Muscle of leg (tissue), 3 donors: ENCODE measurements at regions not wholly inside any gene's neighbourhood (a gene's known extent, or its start where the extent isn't known, plus 50 kb on each side); places are given as distances from the start of the nearest gene placed in this dataset.

ENCODE experiments used
- DNase-seq: peaks from one replicate; pipeline ENCODE4 v3.0.0; 2013
- H3K27ac ChIP-seq: one replicate; pipeline ENCODE4 v1.5.1; 2013; ENCODE audit warnings: mild to moderate bottlenecking, low read length, control low read depth
- H3K27me3 ChIP-seq: one replicate; pipeline ENCODE4 v1.6.1; 2013; ENCODE audit warnings: low read length; ENCODE audit not compliant: control insufficient read depth, insufficient read depth
- H3K36me3 ChIP-seq: one replicate; pipeline ENCODE4 v1.6.1; 2013; ENCODE audit warnings: low read length; ENCODE audit not compliant: control insufficient read depth, insufficient read depth
- H3K4me1 ChIP-seq: one replicate; pipeline ENCODE4 v1.6.1; 2013; ENCODE audit warnings: low read length; ENCODE audit not compliant: control insufficient read depth, insufficient read depth
- H3K4me3 ChIP-seq: one replicate; pipeline ENCODE4 v1.5.1; 2013; ENCODE audit warnings: low read length, control low read depth
- H3K9me3 ChIP-seq: replicated peaks from 2 replicates; pipeline ENCODE4 v1.6.1; 2013; ENCODE audit warnings: low read depth, low read length; ENCODE audit not compliant: control insufficient read depth
- WGBS: methylation state at CpG from one replicate; pipeline ENCODE4 v1.1.5; 2013; ENCODE audit warnings: missing lambda C conversion rate; ENCODE audit not compliant: insufficient coverage; 5-methylcytosine and 5-hydroxymethylcytosine counted together

DNA sequence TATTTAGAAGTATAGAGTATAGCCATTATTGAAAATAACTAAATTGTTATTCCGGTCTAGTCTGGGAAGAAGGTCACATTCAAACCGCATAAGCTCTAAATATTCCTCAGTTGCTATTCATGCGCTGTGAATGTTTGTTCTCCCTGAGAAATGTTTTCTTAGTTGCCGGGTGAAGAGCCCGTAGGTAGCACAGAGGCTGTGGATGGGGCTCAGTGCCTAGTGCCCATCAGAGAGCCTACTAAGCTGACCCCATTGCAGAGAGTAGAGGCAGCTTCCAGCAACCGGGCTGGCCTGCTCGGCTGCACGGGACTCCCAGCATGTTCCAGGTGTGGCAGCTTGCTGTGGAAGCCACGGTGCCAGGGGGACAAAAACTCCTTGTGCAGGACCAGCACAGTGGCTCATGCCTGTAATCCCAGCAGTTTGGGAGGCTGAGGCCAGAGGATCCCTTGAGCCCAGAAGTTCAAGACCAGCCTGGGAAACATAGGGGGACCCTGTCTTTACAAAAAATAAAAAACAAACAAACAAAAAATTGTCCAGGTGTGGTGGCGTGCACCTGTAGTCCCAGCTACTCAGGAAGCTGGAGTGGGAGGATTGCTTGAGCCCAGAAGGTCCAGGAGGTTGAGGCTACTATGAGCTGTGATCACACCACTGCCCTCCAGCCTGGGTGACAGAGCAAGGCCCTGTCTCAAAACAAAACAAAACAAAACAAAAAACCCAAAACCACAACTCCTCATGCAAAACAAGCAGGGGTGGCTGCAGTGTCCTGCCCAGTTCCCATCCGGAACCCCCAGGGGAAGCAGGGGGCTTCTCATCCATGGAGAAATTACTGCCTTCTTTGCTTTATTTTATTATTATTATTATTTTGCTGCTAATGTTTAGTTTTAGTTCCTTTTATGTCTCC, 82.5 kb downstream of the KCTD15 start:
- H3K4me1 ChIP-seq: peaks cover 12% of the 10 kb centered on the region
- H3K27me3 ChIP-seq: no peaks in the 10 kb centered on the region
- 83% methylated on average over 6 of the region's 11 CpGs for WGBS
- no peaks in the 10 kb centered on the region for H3K9me3 ChIP-seq
- no peak overlapping the region for H3K27ac ChIP-seq
- no peaks in the 10 kb centered on the region for H3K36me3 ChIP-seq
- H3K4me3 ChIP-seq: no peak overlapping the region
- DNase-seq: no peak

GRCh38 chr19:33879818-33880575, 83.3 kb downstream of the KCTD15 start:
- H3K27me3 ChIP-seq: no peaks in the 10 kb centered on the region
- H3K4me1 ChIP-seq: peaks cover 15% of the 10 kb centered on the region
- H3K9me3 ChIP-seq: no peaks in the 10 kb centered on the region
- DNase-seq: no peak
- H3K36me3 ChIP-seq: no peaks in the 10 kb centered on the region
- H3K4me3 ChIP-seq: no peak overlapping the region
- H3K27ac ChIP-seq: no peak overlapping the region
- 20% methylated on average over 9 of the region's 15 CpGs for WGBS

- Histone ChIP-seq H3K4me3 (peak overlapping the region; percentile 5), H3K27ac (peak overlapping the region; percentile 72), H3K4me1 (peaks cover 15% of the 10 kb centered on the region), H3K27me3 (no peaks in the 10 kb centered on the region), H3K36me3 (no peaks in the 10 kb centered on the region), H3K9me3 (no peaks in the 10 kb centered on the region)
- peak; percentile 73 for DNase-seq
- 3% methylated on average over 8 of the region's 12 CpGs for WGBS
Observed at GRCh38 chr19:33883859-33884519, 87.3 kb downstream of the KCTD15 start.

GRCh38 chr19:33885236-33885635, 88.6 kb downstream of the KCTD15 start:
- Histone ChIP-seq H3K27ac (no peak overlapping the region), H3K27me3 (no peaks in the 10 kb centered on the region), H3K4me1 (peaks cover 9% of the 10 kb centered on the region), H3K4me3 (no peak overlapping the region), H3K9me3 (no peaks in the 10 kb centered on the region), H3K36me3 (no peaks in the 10 kb centered on the region)
- WGBS: 53% methylated on average over 4 of the region's 6 CpGs
- DNase-seq: no peak

GRCh38 chr19:33887891-33888290, 91.2 kb downstream of the KCTD15 start:
- Histone ChIP-seq H3K36me3 (no peaks in the 10 kb centered on the region), H3K27ac (no peak overlapping the region), H3K27me3 (peaks cover 3% of the 10 kb centered on the region), H3K9me3 (peaks cover 2% of the 10 kb centered on the region), H3K4me1 (peaks cover 9% of the 10 kb centered on the region), H3K4me3 (no peak overlapping the region)
- WGBS: 83% methylated on average over 6 of the region's 11 CpGs
- DNase-seq: no peak

GRCh38 chr19:33888665-33889064, 92.0 kb downstream of the KCTD15 start:
- H3K27me3 ChIP-seq: peaks cover 3% of the 10 kb centered on the region
- H3K4me1 ChIP-seq: peaks cover 7% of the 10 kb centered on the region
- H3K9me3 ChIP-seq: peaks cover 2% of the 10 kb centered on the region
- H3K27ac ChIP-seq: no peak overlapping the region
- DNase-seq: no peak
- WGBS: 80% methylated on average over 1 of the region's 3 CpGs
- H3K4me3 ChIP-seq: no peak overlapping the region
- no peaks in the 10 kb centered on the region for H3K36me3 ChIP-seq

DNA sequence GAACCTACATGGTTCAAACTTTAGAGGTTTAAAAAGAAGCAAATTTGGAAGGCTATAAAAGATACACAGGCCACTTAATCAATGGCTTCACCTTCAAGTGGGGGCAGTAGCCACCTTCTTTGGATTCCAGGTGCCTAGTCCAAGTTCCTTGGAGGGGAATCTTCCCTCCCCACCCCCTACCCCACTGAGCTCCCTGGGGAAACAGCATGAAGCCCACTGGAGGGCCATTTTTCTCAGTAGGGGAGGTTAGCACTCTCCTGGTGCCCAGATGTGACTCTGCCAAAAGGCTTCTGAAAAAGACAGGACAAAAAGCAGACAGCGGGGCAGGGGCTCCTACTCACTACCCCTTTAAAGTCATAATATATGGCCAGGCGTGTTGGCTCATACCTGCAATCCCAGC, 93.9 kb downstream of the KCTD15 start:
- DNase-seq: no peak
- no peaks in the 10 kb centered on the region for H3K4me1 ChIP-seq
- H3K9me3 ChIP-seq: peaks cover 2% of the 10 kb centered on the region
- H3K27ac ChIP-seq: no peak overlapping the region
- no peak overlapping the region for H3K4me3 ChIP-seq
- no CpG with 5 or more reads among the region's 2 CpGs for WGBS
- H3K27me3 ChIP-seq: peaks cover 3% of the 10 kb centered on the region
- no peaks in the 10 kb centered on the region for H3K36me3 ChIP-seq

DNA sequence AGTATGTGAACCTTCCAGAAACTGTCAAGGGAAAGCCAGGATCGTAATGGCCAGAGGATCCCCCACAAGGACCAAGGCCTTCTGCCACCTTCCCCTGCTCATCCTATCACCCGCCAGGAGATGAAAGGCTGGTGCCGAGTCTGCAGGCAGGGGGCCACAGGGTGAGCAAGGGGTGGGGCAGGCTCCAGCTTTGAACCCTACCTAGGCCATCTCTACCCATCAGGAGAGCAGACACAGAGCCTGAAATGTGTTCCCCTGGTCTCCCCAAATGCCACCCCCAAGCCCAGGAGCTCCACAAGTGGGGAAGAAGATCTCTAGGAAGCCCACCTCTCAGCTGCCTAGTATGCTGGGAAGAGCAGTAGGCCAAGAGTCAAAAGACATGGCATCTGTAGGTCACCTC, 95.1 kb downstream of the KCTD15 start:
- Histone ChIP-seq H3K27me3 (peaks cover 3% of the 10 kb centered on the region), H3K4me1 (no peaks in the 10 kb centered on the region), H3K36me3 (no peaks in the 10 kb centered on the region), H3K27ac (no peak overlapping the region), H3K9me3 (peaks cover 2% of the 10 kb centered on the region), H3K4me3 (no peak overlapping the region)
- no peak for DNase-seq
- WGBS: 89% methylated on average over 3 of the region's 3 CpGs

- Histone ChIP-seq H3K9me3 (peaks cover 5% of the 10 kb centered on the region), H3K4me1 (no peaks in the 10 kb centered on the region), H3K27ac (no peak overlapping the region), H3K4me3 (no peak overlapping the region), H3K27me3 (peaks cover 3% of the 10 kb centered on the region), H3K36me3 (no peaks in the 10 kb centered on the region)
- WGBS: 75% methylated on average over 11 of the region's 11 CpGs
- no peak for DNase-seq
Observed at GRCh38 chr19:33894787-33895186, 98.1 kb downstream of the KCTD15 start.

GRCh38 chr19:33895366-33895765, 98.7 kb downstream of the KCTD15 start:
- Histone ChIP-seq H3K27me3 (peaks cover 3% of the 10 kb centered on the region), H3K9me3 (peaks cover 5% of the 10 kb centered on the region), H3K36me3 (no peaks in the 10 kb centered on the region), H3K4me1 (no peaks in the 10 kb centered on the region), H3K27ac (no peak overlapping the region), H3K4me3 (no peak overlapping the region)
- no peak for DNase-seq
- WGBS: 67% methylated on average over 1 of the region's 2 CpGs
